ENCODE measurements at regions not wholly inside any gene's neighbourhood (a gene's known extent, or its start where the extent isn't known, plus 50 kb on each side); places are given as distances from the start of the nearest gene placed in this dataset.

DNA sequence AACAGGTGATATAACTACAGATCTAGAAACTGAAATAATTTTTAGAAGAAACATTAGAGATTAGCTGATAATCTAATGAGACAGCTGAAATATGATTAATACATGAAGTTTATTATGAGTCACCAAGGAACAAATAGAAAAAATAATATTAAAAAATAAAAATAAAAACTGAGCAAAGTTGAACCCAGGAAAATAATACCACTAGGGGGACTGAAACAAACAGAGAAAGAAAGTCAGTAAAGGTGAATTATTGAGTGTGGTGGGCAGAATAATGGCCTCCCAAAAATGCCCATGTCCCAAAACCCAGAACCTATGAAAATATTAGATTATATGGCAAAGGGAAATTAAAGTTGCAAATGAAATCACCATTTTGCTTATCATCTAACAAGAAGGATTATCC lies 820.7 kb upstream of the INTU start:
- DNase-seq = no peak

DNA sequence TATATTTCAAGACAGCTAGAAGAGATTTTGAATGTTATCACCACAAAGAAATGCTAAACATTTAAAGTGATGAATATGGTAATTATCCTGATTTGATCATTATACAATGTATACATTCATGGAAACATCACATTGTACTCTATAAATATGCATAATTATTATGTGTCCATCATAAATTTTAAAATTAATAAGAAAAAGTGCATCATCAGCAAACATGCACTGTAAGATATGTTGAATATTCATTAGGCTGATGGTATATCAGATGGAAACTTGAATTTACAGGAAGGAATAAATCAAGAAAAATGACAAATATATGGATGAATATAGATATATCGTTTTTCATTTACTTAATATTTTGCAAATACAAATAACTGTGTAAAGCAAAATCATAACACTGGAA lies 812.1 kb upstream of the INTU start:
- DNase-seq = no peak

DNA sequence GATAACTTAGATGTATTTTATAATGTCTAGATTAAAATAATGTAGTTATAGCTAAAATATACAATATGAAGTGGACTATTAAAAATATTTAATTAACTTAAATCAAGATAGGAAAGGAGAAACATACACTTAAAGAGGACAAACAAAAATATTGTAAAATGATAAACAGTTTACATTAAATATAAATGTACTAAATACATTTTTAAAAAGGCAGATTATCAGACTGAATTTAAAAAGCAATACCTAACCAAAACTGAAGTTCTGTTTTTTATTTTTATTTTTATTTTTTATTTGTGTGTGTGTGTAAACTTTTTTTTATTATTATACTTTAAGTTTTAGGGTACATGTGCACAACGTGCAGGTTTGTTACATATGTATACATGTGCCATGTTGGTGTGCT lies 811.6 kb upstream of the INTU start:
- DNase-seq = no peak

- DNase-seq = no peak
These were observed 807.7 kb upstream of the INTU start for GRCh38 chr4:126825083-126825482.

DNA sequence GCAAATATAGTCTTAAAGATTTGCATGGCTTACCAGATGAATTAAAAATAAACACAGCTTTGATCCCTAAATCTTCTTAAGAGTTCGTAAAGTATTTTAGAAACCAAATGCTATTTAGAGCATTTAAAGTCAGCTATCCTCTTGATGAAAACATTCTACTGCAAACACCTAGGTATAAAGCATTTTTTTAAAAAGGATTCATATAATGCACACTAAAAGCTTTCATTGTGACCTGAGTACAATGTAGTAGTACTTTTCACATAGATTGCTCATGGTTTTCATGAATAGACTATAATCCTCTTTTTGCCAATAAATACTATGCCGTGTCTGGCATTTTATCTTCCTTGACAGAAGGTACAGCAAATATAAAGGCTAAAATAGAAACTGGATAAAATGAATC lies 805.1 kb upstream of the INTU start:
- no peak for DNase-seq

DNA sequence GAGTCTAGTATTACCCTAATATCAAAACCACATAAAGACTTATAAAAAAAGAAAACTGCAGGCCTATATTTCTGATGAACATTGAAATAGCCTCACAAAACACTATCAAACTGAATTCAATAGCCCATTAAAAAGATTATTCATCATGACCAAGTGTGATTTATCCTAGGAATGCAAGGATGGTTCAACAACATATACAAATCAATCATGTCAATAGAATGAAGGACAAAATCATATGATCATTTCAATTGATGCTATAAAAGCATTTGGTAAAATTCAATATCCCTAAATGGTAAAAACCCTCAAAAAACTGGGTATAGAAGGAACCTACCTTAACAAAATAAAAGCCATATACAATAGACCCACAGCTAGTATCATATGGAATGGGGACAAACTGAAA lies 797.9 kb upstream of the INTU start:
- DNase-seq = no peak

DNA sequence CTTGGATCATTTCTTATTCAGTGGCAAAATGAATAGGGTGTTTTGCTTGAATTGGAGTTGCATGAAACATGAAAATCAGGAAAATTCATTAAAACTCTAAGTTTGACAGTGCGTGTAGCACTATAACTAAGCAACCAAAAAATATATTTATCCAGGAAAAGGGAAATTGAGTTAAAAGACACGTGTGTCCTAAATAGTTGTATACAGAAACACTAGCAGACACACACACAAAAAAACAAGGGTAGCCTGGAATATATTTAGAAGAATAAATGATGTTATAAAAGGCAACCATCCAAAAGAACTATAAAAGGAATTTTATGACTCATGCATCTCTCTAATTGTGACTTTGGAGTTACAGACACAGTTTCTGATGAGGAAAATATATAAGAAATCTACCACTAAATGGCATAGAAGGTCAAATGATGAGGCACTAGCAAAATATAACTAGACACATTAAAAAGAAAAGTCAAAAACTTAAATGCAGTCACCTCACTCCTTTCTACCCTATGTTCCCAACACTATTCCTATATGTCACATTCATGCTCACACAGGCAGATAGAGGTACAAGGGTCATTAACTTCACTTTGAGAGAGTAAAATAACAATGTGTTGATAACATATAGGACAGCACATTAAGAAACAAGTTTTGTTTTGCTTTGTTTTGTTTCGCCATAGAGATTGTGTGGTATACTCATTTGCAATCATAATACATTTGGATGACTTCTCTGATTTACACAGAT lies 793.6 kb upstream of the INTU start:
- DNase-seq = no peak

- DNase-seq = no peak
These were observed 789.2 kb upstream of the INTU start for GRCh38 chr4:126843492-126844067.

GRCh38 chr4:126850286-126850685 lies 782.5 kb upstream of the INTU start:
- no peak for DNase-seq

DNA sequence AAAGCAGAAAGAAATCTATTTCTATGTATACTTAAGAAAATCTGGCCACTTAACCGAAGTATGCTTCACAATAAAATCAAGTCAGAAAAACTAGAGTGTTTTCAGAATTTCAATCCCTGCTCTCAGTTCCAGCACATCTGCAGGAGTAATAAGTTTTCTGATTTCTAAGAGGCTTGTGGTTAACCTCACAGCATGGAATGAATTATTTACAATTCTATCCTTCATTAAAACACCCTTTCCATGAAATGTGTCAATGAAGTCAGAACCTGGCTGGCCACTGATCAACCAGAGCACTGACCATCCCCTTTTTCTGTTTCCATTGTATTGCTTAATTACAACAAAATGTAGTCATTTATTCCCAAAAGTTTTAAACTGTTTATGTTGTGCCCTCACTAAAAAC lies 781.4 kb upstream of the INTU start:
- no peak for DNase-seq

- DNase-seq = no peak
These were observed 779.0 kb upstream of the INTU start for GRCh38 chr4:126853715-126854114.

DNA sequence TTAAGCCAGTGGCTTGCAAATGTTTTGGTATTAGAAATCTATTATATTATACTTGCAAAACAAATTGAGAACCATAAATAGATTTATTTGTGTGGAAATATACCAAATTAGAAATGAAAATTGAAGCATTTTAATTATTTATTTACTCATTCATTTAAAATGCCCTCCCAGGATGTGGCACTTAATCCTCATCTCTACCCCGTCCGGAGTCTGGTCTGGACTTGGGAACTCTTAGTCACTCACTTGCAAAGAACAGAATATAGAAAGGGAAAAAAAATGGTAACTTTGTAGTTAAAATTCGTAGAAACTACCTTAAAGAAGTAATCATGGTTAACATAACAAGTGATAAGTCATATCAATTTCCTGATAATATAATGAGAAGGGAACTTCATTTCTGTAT lies 775.9 kb upstream of the INTU start:
- DNase-seq = no peak

DNA sequence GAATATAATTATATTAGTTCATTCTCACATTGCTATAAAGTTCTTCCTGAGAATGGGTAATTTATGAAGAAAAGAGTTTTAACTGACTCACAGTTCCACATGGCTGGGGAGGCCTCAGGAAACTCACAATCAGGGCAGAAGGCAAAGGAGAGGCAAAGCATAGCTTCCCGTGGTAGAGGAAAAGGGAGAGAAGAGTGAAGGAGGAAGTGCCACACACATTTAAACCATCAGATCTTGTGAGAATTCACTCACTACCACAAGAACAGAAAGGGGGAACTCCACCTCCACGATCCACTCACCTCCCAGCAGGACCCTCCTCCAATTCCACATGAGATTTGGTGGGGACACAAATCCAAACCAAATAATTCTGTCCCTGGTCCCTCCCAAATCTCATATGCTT lies 773.4 kb upstream of the INTU start:
- no peak for DNase-seq

DNA sequence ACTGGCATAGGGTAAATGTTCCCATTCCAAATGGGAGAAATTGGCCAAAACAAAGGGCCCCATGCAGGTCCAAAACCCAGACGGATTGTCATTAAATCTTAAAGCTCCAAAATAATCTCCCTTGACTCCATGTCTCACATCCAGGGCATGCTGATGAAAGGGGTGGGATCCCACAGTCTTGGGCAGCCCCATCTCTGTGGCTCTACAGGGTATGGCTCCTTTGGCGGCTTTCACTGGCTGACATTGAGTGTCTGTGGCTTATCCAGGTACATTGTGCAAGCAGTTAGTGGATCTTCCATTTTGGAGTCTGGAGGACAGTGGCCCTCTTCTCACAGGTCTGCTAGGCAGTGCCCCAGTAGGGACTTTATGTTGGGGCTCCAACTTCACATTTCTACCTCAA lies 772.9 kb upstream of the INTU start:
- no peak for DNase-seq

GRCh38 chr4:126860308-126860707 lies 772.4 kb upstream of the INTU start:
- DNase-seq = no peak

- DNase-seq = no peak
These were observed 762.8 kb upstream of the INTU start for GRCh38 chr4:126869967-126870366.

DNA sequence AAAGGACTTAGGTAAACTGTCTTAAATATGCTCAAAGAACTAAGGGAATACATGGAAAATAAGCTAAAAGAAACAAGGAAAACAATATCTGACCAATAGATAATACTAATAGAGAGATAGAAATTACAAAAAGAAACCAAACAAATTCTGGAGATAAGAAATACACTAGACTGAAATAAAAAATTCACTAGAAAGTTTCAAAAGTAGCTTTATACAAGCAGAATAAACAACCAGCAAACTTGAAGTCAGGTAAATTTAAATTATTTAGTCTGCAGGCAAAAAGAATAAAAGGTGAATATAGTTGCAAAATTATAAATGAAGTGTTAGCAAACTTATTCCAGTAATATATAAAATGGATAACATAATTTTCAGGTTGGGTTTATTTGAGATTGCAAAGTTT lies 760.9 kb upstream of the INTU start:
- DNase-seq = no peak

DNA sequence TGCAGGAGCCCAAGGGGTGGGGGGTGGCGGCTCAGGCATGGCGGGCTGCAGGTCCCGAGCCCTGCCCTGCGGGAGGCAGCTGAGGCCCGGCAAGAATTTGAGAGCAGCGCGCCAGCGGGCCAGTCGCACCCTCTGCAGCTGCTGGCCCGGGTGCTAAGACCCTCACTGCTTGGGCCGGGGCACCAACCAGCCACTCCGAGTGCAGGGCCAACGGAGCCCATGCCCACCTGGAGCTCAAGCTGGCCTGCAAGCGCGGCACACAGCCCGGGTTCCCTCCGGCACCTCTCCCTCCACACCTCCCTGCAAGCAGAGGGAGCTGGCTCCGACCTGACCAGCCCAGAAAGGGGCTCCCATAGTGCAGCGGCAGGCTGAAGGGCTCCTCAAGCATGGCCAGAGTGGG lies 758.2 kb upstream of the INTU start:
- no peak for DNase-seq

DNA sequence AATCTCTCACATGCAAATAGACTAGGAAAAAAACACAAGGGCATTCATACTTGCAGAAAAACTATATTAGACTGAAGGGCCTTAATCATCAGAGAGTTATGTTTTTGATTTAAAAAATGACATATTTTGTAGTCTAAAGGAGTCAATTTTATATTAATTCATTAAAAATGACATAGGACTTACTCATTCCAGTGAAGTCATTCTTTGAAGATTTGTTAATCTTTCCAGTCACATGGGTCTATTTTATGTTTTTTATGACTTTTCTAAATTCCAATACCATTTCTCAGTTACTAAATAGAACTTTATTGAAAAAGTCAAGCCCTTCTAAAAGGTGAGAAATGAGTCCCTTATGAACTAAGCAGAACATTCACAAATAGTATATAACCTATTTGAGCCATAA lies 743.8 kb upstream of the INTU start:
- DNase-seq = no peak

DNA sequence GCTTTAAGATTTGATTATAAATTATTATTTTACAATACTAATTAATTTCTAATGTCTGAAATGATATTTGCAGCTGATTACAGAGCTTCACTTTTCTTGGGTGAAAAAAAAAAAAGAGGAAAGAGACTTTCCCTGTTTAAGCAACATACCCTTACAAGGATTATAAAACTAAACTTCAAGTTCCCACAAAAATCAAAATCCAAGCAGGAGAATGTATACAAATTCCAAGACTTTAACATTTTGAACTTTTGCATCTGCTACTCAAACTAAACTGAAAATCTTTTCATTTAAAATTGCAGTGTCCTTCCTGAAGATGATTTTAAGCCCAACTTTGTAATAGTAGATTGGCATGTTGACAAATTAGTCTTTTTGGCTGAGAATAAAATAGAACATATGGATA lies 742.4 kb upstream of the INTU start:
- DNase-seq = no peak

- DNase-seq = no peak
These were observed 741.8 kb upstream of the INTU start for GRCh38 chr4:126890994-126891393.

DNA sequence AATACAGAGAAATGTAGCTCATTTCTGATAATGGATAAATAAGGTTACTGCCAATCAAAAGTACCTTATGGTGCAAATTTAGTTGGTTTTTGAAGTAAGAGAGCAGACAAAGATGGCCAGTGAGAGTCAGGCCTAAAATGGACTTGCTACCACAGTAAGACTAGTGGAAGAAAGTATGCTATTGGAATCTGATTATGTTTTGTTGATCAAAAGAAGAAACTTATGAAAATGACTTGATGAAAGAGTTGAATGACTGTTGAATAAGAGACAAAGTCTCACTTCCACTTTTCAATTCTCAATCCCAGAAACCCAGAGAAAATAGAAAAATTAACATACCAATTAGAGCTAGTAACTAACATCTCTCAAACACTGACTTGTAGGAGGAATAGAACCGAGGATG lies 737.8 kb upstream of the INTU start:
- DNase-seq = no peak

- no peak for DNase-seq
These were observed 736.7 kb upstream of the INTU start for GRCh38 chr4:126895988-126896570.

GRCh38 chr4:126897038-126897437 lies 735.7 kb upstream of the INTU start:
- DNase-seq = no peak

DNA sequence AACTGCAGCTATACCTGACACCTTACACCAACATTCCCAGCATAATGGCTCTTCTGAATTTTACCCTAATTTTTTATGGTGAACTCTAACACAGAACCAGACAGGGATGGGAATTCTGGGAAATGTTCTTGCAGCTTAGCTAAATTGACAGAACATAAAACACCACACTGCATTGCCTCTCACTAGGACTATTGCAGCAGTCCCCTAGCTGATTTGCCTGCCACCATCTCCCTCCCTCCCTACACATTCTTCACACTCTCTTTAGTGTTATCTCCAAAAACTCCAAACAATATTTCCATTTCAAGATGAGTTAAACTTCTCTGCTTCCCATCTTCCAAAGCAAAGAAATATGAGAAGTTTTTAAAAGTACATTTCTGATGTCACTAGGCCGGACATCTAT lies 733.9 kb upstream of the INTU start:
- DNase-seq = no peak
